ENCODE measurements at regions not wholly inside any gene's neighbourhood (a gene's known extent, or its start where the extent isn't known, plus 50 kb on each side); places are given as distances from the start of the nearest gene placed in this dataset.

GRCh38 chr20:48490961-48491831, 336.6 kb downstream of the PREX1 start:
- TF ChIP-seq CEBPB (IDR thresholded peaks at IDR 0.05) (no peak), MAX (IDR thresholded peaks at IDR 0.05) (no peak), CREB1 (IDR thresholded peaks at IDR 0.05; ENCODE audit: low read depth) (no peak), TEAD4 (IDR thresholded peaks at IDR 0.05) (no peak), RAD21 (IDR thresholded peaks at IDR 0.05; ENCODE audit: low read depth) (no peak), YY1 (IDR thresholded peaks at IDR 0.05; ENCODE audit: low read depth) (no peak), USF1 (IDR thresholded peaks at IDR 0.05) (no peak), TAF1 (IDR thresholded peaks at IDR 0.05; ENCODE audit: low read depth) (no peak), ZBTB7A (IDR thresholded peaks at IDR 0.05; ENCODE audit: low read depth) (no peak), EGR1 (IDR thresholded peaks at IDR 0.05) (no peak), FOXM1 (IDR thresholded peaks at IDR 0.05; ENCODE audit: borderline replicate concordance, low read depth) (no peak)
- TF ChIP-seq, protein P1, sequence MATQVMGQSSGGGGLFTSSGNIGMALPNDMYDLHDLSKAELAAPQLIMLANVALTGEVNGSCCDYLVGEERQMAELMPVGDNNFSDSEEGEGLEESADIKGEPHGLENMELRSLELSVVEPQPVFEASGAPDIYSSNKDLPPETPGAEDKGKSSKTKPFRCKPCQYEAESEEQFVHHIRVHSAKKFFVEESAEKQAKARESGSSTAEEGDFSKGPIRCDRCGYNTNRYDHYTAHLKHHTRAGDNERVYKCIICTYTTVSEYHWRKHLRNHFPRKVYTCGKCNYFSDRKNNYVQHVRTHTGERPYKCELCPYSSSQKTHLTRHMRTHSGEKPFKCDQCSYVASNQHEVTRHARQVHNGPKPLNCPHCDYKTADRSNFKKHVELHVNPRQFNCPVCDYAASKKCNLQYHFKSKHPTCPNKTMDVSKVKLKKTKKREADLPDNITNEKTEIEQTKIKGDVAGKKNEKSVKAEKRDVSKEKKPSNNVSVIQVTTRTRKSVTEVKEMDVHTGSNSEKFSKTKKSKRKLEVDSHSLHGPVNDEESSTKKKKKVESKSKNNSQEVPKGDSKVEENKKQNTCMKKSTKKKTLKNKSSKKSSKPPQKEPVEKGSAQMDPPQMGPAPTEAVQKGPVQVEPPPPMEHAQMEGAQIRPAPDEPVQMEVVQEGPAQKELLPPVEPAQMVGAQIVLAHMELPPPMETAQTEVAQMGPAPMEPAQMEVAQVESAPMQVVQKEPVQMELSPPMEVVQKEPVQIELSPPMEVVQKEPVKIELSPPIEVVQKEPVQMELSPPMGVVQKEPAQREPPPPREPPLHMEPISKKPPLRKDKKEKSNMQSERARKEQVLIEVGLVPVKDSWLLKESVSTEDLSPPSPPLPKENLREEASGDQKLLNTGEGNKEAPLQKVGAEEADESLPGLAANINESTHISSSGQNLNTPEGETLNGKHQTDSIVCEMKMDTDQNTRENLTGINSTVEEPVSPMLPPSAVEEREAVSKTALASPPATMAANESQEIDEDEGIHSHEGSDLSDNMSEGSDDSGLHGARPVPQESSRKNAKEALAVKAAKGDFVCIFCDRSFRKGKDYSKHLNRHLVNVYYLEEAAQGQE (IDR thresholded peaks at IDR 0.05; ENCODE audit: low read depth), result no peak

- TF ChIP-seq TEAD4 (IDR thresholded peaks at IDR 0.05), result no peak
- TF ChIP-seq ZBTB7A (IDR thresholded peaks at IDR 0.05; ENCODE audit: low read depth), result no peak
- TF ChIP-seq YY1 (IDR thresholded peaks at IDR 0.05; ENCODE audit: low read depth), result no peak
- TF ChIP-seq EGR1 (IDR thresholded peaks at IDR 0.05), result no peak
- TF ChIP-seq FOXM1 (IDR thresholded peaks at IDR 0.05; ENCODE audit: borderline replicate concordance, low read depth), result no peak
- no peak for TF ChIP-seq TCF12 (IDR thresholded peaks at IDR 0.05; ENCODE audit: low read depth)
- TF ChIP-seq EP300 (IDR thresholded peaks at IDR 0.05; ENCODE audit: borderline replicate concordance), result no peak
- TF ChIP-seq, protein P1 (IDR thresholded peaks at IDR 0.05; ENCODE audit: low read depth), result no peak
Observed at GRCh38 chr20:48489656-48490055, 338.1 kb downstream of the PREX1 start.

- TF ChIP-seq TEAD4 (IDR thresholded peaks at IDR 0.05) (no peak), YY1 (IDR thresholded peaks at IDR 0.05; ENCODE audit: low read depth) (no peak)
Observed at GRCh38 chr20:48489046-48489463, 338.7 kb downstream of the PREX1 start.

DNA sequence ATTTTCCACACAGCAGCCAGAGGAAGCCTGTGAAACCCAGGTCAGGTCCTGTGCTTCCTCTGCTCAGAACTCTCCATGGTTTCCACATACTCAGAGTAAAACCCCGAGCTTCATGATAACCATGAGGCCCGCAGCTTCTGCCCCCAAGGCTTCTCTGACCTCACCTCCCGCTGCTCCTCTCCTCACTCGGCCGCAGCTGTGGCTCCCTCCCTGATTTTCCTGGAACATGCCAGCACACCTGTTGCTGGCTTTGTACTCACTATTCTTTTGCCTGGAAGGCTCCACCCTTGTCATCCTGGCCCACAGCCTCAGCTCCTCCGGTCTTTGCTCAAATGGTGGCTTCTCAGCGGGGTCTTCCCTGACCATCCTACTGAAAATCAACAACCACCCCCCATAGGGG, 341.7 kb downstream of the PREX1 start:
- TF ChIP-seq ZBTB7A (IDR thresholded peaks at IDR 0.05; ENCODE audit: low read depth) (no peak), EGR1 (IDR thresholded peaks at IDR 0.05) (no peak), RAD21 (IDR thresholded peaks at IDR 0.05; ENCODE audit: low read depth) (no peak), CREB1 (IDR thresholded peaks at IDR 0.05; ENCODE audit: low read depth) (no peak), USF1 (IDR thresholded peaks at IDR 0.05) (no peak)
- TF ChIP-seq, protein P1 (IDR thresholded peaks at IDR 0.05; ENCODE audit: low read depth), result no peak

DNA sequence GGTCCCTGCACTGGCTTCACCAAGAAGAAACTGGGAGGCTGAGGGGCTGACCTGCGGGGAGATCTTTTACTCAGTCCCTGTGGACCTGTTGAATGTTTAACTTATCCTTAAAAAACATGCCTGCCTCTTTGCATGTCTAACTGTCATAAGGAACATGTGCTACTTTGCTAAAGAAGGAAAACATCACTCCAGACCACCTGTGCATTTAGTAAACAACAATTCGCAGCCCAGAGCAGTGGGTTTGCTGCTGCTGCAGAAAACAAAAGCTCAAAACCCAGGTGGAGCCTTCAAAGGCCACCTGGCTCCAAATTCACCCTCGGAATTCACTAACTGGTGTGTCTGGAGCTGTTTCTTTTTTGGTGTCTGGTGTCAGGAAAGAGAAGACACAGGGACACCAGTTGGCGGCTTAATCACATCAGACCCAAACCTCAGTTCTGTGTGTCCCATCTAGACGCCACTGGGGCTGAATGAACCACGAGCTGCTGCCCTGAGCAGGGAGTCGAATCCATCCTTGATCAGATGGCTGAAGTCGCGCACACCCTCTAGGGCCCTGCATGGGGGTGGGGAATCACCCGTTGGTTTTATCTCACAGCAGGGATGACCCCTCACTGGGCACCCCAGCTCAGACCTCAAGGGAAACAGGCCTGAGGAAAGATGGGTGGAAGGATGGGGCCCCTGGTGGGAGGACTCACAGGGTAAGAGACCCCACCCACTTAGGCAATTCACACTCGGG, 344.3 kb downstream of the PREX1 start:
- TF ChIP-seq RAD21 (IDR thresholded peaks at IDR 0.05; ENCODE audit: low read depth) (no peak), NFIC (IDR thresholded peaks at IDR 0.05) (no peak), MAX (IDR thresholded peaks at IDR 0.05) (no peak), TAF1 (IDR thresholded peaks at IDR 0.05; ENCODE audit: low read depth) (no peak), TCF12 (IDR thresholded peaks at IDR 0.05; ENCODE audit: low read depth) (no peak), CEBPB (IDR thresholded peaks at IDR 0.05) (no peak), EGR1 (IDR thresholded peaks at IDR 0.05) (no peak), ZBTB7A (IDR thresholded peaks at IDR 0.05; ENCODE audit: low read depth) (no peak)
- TF ChIP-seq, protein P1 (IDR thresholded peaks at IDR 0.05; ENCODE audit: low read depth), result no peak

Measured in Ishikawa (cell line).